ES-I3 (cell line): ENCODE measurements at regions not wholly inside any gene's neighbourhood (a gene's known extent, or its start where the extent isn't known, plus 50 kb on each side); places are given as distances from the start of the nearest gene placed in this dataset.

Source experiments
- H3K36me3 ChIP-seq: 2 replicates; pipeline ENCODE4 v1.6.1; 2013; ENCODE audit warnings: mild to moderate bottlenecking, low read length, control low read depth, moderate library complexity; ENCODE audit not compliant: insufficient read depth
- H3K4me1 ChIP-seq: 2 replicates; pipeline ENCODE4 v1.6.1; 2013; ENCODE audit warnings: mild to moderate bottlenecking, control low read depth, low read length; ENCODE audit not compliant: insufficient read depth
- H3K9ac ChIP-seq: 2 replicates; pipeline ENCODE4 v1.6.1; 2013; ENCODE audit warnings: low read depth, mild to moderate bottlenecking, low read length, moderate library complexity
- H3K9me3 ChIP-seq: 2 replicates; pipeline ENCODE4 v1.6.1; 2013; ENCODE audit warnings: mild to moderate bottlenecking, low read length, moderate library complexity; ENCODE audit not compliant: control insufficient read depth, insufficient read depth

DNA sequence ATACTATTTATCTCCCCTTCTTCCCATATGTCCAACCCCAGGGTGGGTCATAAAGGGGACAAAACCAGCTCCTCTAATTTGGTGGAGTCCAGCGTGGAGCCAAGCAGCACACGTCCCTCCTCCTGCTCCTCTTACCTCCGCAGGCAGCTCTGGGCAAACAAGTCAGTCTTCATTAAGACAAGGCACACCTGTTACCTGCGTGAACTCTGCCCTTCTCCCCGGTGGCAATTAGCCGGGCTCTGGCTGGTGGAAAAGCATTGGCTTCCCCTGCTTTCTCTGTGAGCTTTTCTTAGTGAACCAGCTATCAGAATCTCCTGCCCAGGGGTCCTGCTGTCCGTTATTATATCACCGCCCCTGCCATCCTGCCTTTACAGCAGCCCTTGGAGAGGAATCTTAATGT lies 418.7 kb upstream of the CADM1 start:
- no peak overlapping the region for H3K9ac ChIP-seq
- no peaks in the 10 kb centered on the region for H3K9me3 ChIP-seq
- no peaks in the 10 kb centered on the region for H3K36me3 ChIP-seq
- H3K4me1 ChIP-seq = 0 out of 2 replicates have a peak, but pooled peaks cover 10% of the 10 kb centered on the region

DNA sequence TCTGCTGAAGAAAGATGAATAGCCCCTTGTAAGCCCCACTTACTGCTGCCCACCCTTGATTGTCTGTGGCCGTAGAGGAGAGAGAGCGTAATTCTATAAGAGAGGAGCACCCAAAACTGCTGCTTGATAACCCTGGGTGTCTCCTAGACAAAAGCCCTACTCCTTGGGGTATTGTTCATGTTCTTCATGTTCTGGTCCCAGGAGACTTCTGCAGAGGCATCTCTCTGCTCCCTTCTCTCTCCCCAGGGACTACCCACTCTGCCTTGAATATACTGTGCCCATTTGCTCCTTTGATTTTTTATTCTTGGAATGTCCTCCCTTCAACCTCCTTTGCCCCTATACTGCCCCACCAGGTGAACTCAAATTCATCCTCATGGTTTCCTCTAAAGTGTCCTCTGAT lies 417.8 kb upstream of the CADM1 start:
- Histone ChIP-seq H3K9ac (no peak overlapping the region), H3K4me1 (0 out of 2 replicates have a peak, but pooled peaks cover 10% of the 10 kb centered on the region), H3K9me3 (no peaks in the 10 kb centered on the region), H3K36me3 (no peaks in the 10 kb centered on the region)

DNA sequence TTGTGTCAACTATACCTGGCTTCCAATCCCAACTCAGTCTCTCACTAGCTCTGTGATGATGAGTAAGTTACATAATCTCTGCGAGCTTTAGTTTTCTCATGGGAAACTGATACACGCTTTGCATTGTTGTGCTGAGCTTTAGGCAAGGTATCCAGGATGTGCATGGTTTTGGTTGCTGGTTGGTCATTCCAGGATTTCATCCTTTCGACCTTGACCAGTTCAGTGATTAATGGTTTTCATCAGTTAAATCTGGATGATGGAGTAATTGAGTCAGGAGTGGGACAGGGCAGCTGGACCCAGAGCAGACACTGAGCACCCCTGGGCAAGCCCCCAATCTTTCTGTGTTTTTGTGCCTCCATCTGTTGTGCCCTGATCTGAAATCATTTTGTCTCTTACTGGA lies 417.3 kb upstream of the CADM1 start:
- Histone ChIP-seq H3K9me3 (no peaks in the 10 kb centered on the region), H3K4me1 (0 out of 2 replicates have a peak, but pooled peaks cover 10% of the 10 kb centered on the region), H3K9ac (no peak overlapping the region), H3K36me3 (no peaks in the 10 kb centered on the region)

DNA sequence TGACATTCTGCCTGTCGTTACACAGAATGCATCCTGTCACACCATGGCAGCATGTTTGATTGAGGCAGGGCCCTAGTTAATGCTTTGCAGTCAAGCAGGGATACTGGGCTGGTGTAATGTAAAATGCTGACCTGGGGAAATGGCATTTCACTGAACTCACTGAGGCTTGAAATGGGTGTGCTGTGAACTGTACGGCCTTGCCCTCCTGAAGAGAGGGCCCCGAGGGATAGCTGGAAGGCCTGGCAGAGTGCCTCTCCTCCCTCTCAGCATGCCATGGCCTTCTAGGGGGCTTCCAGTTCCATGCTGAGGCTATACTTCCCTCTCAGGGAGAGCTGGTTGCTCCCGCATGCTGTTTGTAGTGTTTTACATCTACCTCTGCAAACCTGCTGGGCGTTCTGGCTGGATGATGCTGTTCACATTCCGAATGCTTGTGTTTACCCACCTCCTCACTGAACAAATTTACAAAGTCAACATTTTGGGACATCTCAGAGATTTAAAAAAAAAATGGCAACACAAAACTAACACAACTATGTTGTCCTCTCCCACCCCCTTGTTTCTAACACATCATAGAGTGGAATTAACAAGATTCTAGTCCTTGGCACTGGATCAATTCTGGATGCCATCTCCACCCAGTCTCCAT lies 416.7 kb upstream of the CADM1 start:
- Histone ChIP-seq H3K36me3 (no peaks in the 10 kb centered on the region), H3K9me3 (no peaks in the 10 kb centered on the region), H3K4me1 (0 out of 2 replicates have a peak, but pooled peaks cover 10% of the 10 kb centered on the region), H3K9ac (no peak overlapping the region)

DNA sequence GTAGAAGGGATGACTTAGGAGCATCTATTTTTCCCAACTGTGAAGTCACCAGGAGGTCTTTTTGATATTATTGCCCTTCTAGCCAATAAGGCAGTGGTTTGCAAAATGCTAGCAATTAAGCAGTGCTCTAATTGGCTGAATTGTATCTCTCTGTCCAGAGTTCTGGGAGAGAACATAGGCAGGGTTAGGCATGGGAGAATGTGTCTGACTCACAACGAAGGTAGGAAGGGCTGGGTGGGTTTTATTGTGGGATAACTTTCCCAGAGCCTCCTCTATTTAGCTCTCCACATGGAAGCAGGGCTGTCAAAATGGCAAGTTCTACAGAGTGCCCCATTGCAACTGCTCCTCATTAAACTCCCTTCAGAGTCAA lies 415.9 kb upstream of the CADM1 start:
- H3K9ac ChIP-seq = no peak overlapping the region
- H3K9me3 ChIP-seq = no peaks in the 10 kb centered on the region
- H3K36me3 ChIP-seq = no peaks in the 10 kb centered on the region
- 0 out of 2 replicates have a peak, but pooled peaks cover 10% of the 10 kb centered on the region for H3K4me1 ChIP-seq

DNA sequence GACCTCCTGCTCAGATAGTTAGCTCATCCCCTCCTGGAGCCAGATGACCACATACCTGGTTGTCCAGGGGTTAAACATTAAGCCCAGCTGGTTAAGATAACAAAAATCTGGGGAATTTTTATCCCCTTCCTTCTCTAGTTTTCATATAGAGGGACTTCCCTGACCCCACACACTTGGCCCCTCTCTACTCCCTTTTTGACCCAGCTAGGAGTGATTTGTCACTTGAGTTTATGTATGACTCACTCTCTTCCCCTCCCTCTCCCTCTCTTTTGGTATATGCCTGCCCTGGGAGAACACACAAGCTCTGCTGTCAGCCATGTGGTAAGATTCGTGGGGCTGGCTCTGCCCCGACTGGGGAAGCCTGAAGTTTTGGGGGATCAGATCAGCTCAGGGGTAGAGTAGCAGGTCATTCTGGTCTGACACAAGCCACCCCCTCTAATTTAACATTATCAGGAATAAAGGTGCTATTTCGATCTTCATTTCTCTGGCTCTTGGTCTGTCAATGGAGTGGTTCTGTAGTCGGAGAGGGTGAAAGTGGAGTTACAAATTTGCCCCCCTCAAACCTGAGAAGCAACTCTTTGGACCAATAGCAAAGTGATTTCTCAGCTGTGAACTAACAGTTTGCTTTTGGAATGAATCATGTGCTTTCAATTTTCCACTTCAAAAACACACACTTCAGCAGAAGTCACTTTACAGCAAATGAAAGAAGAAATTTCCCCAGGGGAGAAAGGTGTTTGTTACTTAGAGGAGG lies 415.3 kb upstream of the CADM1 start:
- Histone ChIP-seq H3K9me3 (no peaks in the 10 kb centered on the region), H3K9ac (no peak overlapping the region), H3K36me3 (no peaks in the 10 kb centered on the region), H3K4me1 (0 out of 2 replicates have a peak, but pooled peaks cover 10% of the 10 kb centered on the region)

DNA sequence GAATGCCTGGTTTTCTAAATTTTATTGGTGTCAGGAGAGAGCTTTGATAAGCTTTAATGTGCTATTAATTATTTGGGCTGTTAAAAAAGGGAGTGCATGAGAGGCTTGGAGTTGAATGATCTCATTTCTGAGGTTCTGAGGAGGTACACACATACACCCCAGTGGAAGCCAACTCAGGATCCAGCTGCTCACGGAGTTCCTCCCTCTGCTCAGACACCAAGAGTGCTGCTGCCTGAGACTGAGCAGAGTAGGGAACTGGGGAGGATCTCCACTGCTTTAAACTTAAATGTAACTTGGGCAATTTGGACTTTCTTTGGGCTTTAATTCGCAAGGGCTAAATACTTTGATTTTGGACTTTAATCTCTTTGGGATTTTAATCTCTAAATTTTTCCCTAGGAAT lies 414.4 kb upstream of the CADM1 start:
- H3K9me3 ChIP-seq = no peaks in the 10 kb centered on the region
- H3K36me3 ChIP-seq = no peaks in the 10 kb centered on the region
- no peak overlapping the region for H3K9ac ChIP-seq
- H3K4me1 ChIP-seq = 0 out of 2 replicates have a peak, but pooled peaks cover 10% of the 10 kb centered on the region

DNA sequence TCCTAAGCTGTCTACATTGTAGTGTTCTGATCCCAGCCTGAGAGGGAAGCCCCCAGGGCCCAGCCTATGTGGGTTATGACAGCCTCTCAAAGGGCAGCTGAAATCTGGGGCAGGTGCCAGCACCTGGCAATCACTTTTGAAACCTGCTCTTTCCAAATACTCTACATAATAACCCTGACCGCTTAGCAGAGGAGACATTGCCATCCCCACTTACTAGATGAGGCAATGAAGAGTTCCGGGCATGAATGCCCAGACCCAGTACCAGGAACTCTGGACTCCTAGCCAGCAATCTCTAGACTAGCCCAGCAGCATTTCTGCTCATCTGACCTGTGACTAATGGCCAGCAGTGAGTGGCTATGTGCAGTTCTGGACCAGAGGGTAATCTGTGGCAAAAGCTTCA lies 412.4 kb upstream of the CADM1 start:
- H3K9me3 ChIP-seq = no peaks in the 10 kb centered on the region
- no peaks in the 10 kb centered on the region for H3K36me3 ChIP-seq
- H3K4me1 ChIP-seq = 0 out of 2 replicates have a peak, but pooled peaks cover 10% of the 10 kb centered on the region
- H3K9ac ChIP-seq = no peak overlapping the region

DNA sequence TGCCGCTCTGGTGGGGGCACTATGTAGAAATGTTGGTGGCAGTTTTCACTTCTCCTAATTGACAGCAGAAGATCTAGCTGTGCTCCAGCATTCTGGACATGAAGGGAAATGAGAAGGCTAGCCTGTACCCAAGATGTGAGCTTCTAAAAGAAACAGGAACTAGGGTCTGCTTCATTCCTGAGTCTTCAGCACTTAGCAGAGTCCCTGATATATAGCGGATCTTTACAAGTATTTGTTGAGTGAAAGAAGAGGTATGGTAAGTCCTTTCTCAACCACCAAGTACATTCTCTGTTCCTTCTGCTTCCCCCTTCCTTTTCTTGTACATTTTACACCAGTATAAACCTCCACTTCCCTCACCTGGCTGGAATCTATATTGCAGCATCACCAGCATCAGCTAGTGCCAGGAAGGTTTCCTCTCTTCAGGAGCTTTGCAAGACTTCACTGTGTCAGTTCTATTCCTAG lies 408.3 kb upstream of the CADM1 start:
- Histone ChIP-seq H3K9ac (no peak overlapping the region), H3K4me1 (no peaks in the 10 kb centered on the region), H3K36me3 (no peaks in the 10 kb centered on the region), H3K9me3 (no peaks in the 10 kb centered on the region)

DNA sequence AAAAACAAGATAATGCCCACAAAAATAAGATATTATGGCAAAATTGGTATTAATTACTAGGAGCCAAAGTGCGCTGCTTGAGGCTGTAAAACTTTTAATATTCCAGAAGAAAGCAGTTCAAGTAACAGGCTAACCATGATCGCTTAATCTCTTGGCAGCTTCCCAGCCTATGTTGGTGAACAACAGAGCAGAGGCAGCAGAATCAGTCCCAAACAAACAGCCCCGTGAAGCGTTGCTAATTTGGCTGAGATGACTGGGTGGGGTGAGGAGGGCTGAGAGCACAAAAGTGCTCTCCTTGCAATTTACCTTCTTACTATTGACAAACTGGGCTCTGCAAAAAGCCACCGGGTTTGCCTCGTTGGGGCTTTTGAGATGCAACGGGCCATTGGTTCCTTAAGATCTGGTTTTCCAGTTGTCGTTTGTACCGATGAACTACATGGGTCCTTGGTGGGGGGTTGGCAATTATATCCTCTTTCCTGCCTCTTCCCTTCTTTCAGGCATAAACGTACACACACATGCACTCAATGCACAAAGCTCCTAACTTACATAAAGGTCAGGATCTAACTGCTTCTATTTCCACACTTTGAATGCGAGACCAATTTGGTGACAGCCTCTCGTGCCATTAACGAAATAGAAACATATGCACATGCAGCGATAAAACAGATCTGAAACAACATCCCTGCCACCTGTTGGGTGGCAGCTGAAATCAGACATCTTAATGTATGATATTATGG lies 407.6 kb upstream of the CADM1 start:
- H3K9me3 ChIP-seq = no peaks in the 10 kb centered on the region
- no peaks in the 10 kb centered on the region for H3K4me1 ChIP-seq
- no peaks in the 10 kb centered on the region for H3K36me3 ChIP-seq
- no peak overlapping the region for H3K9ac ChIP-seq

DNA sequence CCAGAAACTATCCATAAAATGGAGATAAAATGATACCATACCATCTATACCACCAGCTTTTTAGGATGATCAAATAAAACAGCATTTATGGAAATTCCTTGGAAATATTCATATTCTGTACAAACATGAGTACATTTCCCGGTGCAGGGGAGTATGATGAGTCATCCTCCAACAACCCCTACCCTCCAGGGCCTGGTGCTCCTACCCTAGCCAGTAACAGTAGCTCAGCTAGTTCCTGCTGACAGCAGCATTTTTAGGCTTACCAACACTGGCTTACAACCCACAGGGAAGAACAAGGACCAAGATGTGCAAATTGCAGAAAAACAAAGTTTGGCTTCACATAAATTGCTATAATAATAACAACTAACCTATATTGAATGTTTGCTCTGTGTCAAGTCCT lies 406.2 kb upstream of the CADM1 start:
- no peaks in the 10 kb centered on the region for H3K36me3 ChIP-seq
- H3K9me3 ChIP-seq = no peaks in the 10 kb centered on the region
- no peak overlapping the region for H3K9ac ChIP-seq
- no peaks in the 10 kb centered on the region for H3K4me1 ChIP-seq

DNA sequence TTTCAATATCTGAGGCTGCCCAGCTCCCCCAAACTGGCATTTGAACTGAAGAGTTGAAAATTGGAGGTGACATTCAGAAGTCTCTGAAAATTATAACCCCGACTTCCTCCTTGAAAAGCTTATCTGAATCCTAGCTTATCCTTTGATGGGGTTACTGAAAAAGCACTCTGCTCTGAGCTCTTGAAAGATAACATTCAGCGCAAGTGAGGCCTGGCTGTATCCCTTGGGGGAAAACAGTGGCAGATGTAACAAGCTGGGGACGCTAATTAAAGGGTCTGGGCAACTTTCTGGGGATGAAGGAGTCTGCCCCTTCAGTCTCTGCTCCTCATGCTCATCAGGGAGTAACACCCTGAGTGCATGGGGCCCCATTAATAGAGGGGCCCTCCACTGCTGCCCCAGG lies 402.0 kb upstream of the CADM1 start:
- H3K9ac ChIP-seq = no peak overlapping the region
- H3K4me1 ChIP-seq = peaks cover 18% of the 10 kb centered on the region
- no peaks in the 10 kb centered on the region; the same call in 1 of the 2 replicates for H3K9me3 ChIP-seq
- no peaks in the 10 kb centered on the region for H3K36me3 ChIP-seq

DNA sequence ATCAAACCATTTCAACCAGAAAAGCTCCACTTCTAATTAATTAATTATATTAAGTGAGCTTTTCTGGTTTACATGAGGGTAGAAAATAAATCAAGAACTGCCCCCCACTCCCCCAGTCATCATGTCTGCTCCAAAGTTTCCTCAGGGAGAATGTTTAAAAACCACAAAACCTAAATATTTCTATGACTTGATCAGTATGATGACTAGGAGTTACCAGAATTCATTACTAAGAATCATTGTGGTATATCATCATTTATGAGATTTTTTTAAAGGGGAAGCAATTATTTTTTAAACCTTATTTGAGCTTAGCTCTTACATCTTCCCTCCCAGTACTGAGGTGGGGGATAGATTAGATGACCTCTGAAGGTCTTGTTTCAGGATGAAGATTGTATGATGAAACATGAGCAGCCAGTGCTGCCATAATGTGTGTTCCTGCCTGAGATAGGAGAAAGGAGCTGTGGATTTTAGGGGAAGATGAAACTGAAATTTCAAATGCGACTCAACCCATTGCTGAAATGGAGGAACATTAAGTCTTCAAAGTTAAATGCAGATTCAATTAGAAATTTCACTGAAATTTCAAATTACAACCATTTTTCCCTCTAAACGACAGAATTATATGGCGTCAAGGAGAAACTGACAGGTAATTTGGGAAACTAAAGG lies 401.3 kb upstream of the CADM1 start:
- H3K4me1 ChIP-seq = peaks cover 18% of the 10 kb centered on the region
- no peaks in the 10 kb centered on the region for H3K36me3 ChIP-seq
- no peaks in the 10 kb centered on the region; the same call in 1 of the 2 replicates for H3K9me3 ChIP-seq
- H3K9ac ChIP-seq = no peak overlapping the region

DNA sequence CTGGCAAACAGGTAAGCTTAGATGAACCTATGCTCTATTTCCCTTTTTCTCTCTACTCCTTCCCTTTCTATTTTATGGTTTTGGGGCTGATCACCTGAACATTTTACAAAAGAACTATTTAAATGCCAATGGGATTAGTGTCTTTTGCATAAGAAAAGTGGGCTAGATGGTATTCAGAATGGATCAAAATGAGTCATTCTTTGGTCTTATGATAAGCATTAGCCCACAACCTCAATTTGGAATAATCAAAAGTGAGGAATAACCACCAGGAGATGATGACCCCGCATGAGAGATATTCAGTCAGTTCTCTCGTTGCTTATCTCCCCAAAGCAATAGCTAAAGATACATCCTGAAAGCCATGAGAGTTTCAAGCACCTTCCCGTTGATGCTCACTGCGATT lies 399.0 kb upstream of the CADM1 start:
- H3K9me3 ChIP-seq = no peaks in the 10 kb centered on the region; the same call in 1 of the 2 replicates
- H3K36me3 ChIP-seq = no peaks in the 10 kb centered on the region
- H3K9ac ChIP-seq = no peak overlapping the region
- H3K4me1 ChIP-seq = peaks cover 18% of the 10 kb centered on the region
